ENCODE measurements at regions not wholly inside any gene's neighbourhood (a gene's known extent, or its start where the extent isn't known, plus 50 kb on each side); places are given as distances from the start of the nearest gene placed in this dataset.

GRCh38 chr10:129345763-129346162 lies 121.3 kb upstream of the MGMT start:
- TF ChIP-seq CTCF (IDR thresholded peaks at IDR 0.05; ENCODE audit: low read depth, low read length, poor library complexity, severe bottlenecking) (no peak), EZH2phosphoT487 (IDR thresholded peaks at IDR 0.05; ENCODE audit: borderline replicate concordance, low read length) (no peak)

All from DOHH2 (cell line).